K562 (cell line): ENCODE measurements at regions not wholly inside any gene's neighbourhood (a gene's known extent, or its start where the extent isn't known, plus 50 kb on each side); places are given as distances from the start of the nearest gene placed in this dataset.

Source experiments
- ATAC-seq: fragments of 200-7000 bp; cut with Tn5 transposase; 3 replicates; pipeline ENCODE4 v1.9.1; 2020; ENCODE audit warnings: moderate library complexity
- BruUV-seq: library from RNA; stranded (reverse); fragments of 400-500 nt; replicated peaks from 2 replicates; lab custom pipeline; 2021; lab: Mats Ljungman, UMichigan
- CTCF ChIA-PET: fragments of 300-600 bp; formaldehyde crosslinking; extraction: SDS; loops from one replicate; lab custom pipeline; 2021; ENCODE audit warnings: low intra/inter-chr PET ratio; lab: Yijun Ruan, JAX
- POLR2A ChIA-PET: fragments of 300-600, 350-650 bp; sonication (Branson Sonifier 250); formaldehyde crosslinking; extraction: SDS; loops from one replicate; lab custom pipeline; 2021; ENCODE audit warnings: antibody characterized with exemption, inconsistent platforms; lab: Yijun Ruan, JAX
- DNase-seq, 4 experiments: peaks; one replicate each; pipeline versions ENCODE4 v3.0.0 to v3.0.0-alpha.2; 2011 to 2018; ENCODE audit warnings: low spot score in 3 of 4, mixed read lengths in 3 of 4; ENCODE audit errors: extremely low read depth in 1 of 4
- FAIRE-seq: peaks from 2 replicates; lab custom pipeline; 2011; peaks lifted over from hg19 to GRCh38; lab: Jason Lieb, UNC
- H2AFZ ChIP-seq: 2 replicates; pipeline ENCODE4 v1.6.0; 2011; ENCODE audit warnings: low read depth, low read length, control low read depth, inconsistent platforms
- H3K27ac ChIP-seq: fragments of 200-600 bp; 3 replicates; pipeline ENCODE4 v1.8.0; 2011; ENCODE audit warnings: low read depth, mild to moderate bottlenecking, control low read depth, inconsistent platforms, low read length, moderate library complexity, mixed read lengths; ENCODE audit errors: extremely low read depth
- H3K27me3 ChIP-seq, 2 experiments: fragments of 300-600 bp in 1 of 2; 2 replicates in 1 of 2; 3 replicates in 1 of 2; pipeline versions ENCODE4 v1.6.0 to v1.8.0; 2011; ENCODE audit warnings: inconsistent platforms in 2 of 2, low read length in 2 of 2, mild to moderate bottlenecking in 1 of 2, mixed read lengths in 1 of 2, moderate library complexity in 1 of 2; ENCODE audit not compliant: control insufficient read depth in 2 of 2, insufficient read depth in 2 of 2
- H3K36me3 ChIP-seq: fragments of 300-600 bp; 3 replicates; pipeline ENCODE4 v1.8.0; 2011; ENCODE audit warnings: mild to moderate bottlenecking, low read length, inconsistent platforms; ENCODE audit not compliant: control insufficient read depth, insufficient read depth
- H3K4me1 ChIP-seq, 2 experiments: fragments of 200-600 bp in 1 of 2; replicated peaks in 1 of 2; 2 replicates in 1 of 2; 3 replicates in 1 of 2; pipeline versions ENCODE4 v1.5.1 to v1.8.0; 2011; ENCODE audit warnings: inconsistent platforms in 2 of 2, low read length in 2 of 2, mild to moderate bottlenecking in 1 of 2, mixed read lengths in 1 of 2, moderate library complexity in 1 of 2; ENCODE audit not compliant: control insufficient read depth in 2 of 2, insufficient read depth in 2 of 2
- H3K4me2 ChIP-seq: 2 replicates; pipeline ENCODE4 v1.6.1; 2011; ENCODE audit warnings: low read length, control low read depth, inconsistent platforms, mixed read lengths; ENCODE audit not compliant: insufficient read depth
- H3K4me3 ChIP-seq: fragments of 200-600 bp; sonication (generic), shearing (Covaris generic); 2 replicates; pipeline ENCODE4 v1.5.1; 2016; ENCODE audit warnings: control low read depth, inconsistent platforms
- H3K79me2 ChIP-seq: fragments of 200-600 bp; 3 replicates; pipeline ENCODE4 v1.8.0; 2011; ENCODE audit warnings: low read length, inconsistent platforms; ENCODE audit not compliant: control insufficient read depth, insufficient read depth
- H3K9ac ChIP-seq, 2 experiments: 2 replicates each; pipeline versions ENCODE4 v1.6.0 to v1.6.1; 2011; ENCODE audit warnings: low read depth in 2 of 2, low read length in 2 of 2, control low read depth in 1 of 2, inconsistent platforms in 1 of 2, mild to moderate bottlenecking in 1 of 2, mixed read lengths in 1 of 2; ENCODE audit not compliant: insufficient read depth in 1 of 2
- H3K9me1 ChIP-seq: one replicate; pipeline ENCODE4 v1.6.0; 2011; ENCODE audit warnings: inconsistent platforms, mild to moderate bottlenecking, low read length, moderate library complexity; ENCODE audit not compliant: control insufficient read depth, insufficient read depth
- H3K9me3 ChIP-seq: replicated peaks from 2 replicates; pipeline ENCODE4 v1.5.1; 2011; ENCODE audit warnings: low read depth, low read length, inconsistent platforms; ENCODE audit not compliant: control insufficient read depth, insufficient read depth
- H4K20me1 ChIP-seq: replicated peaks from 2 replicates; pipeline ENCODE4 v1.6.1; 2011; ENCODE audit warnings: low read length, inconsistent platforms, mixed read lengths; ENCODE audit not compliant: control insufficient read depth, insufficient read depth
- BDP1 ChIP-seq: IDR thresholded peaks from 3 replicates; pipeline ENCODE4 v1.6.1; 2011; ENCODE audit not compliant: insufficient read length, insufficient read depth
- HNRNPLL ChIP-seq: fragments of 200-400 bp; formaldehyde crosslinking; IDR thresholded peaks from 2 replicates; pipeline ENCODE4 v1.6.1; 2017; ENCODE audit warnings: low read length, low read depth, mild to moderate bottlenecking; ENCODE audit not compliant: poor library complexity, severe bottlenecking
- NCOA6 ChIP-seq: fragments of 450-650 bp; IDR thresholded peaks from 2 replicates; pipeline ENCODE4 v1.6.1; 2017; ENCODE audit warnings: mild to moderate bottlenecking
- PHTF2 ChIP-seq: fragments of 250-450 bp; sonication (Bioruptor Pico); IDR thresholded peaks from 2 replicates; pipeline ENCODE4 v1.5.0; 2021; ENCODE audit warnings: mild to moderate bottlenecking
- ZC3H11A ChIP-seq: IDR thresholded peaks from 2 replicates; pipeline ENCODE4 v1.6.1; 2012; ENCODE audit warnings: low read depth, low read length, improper control_type of control experiment
- WGBS: fragments of 100-300 bp; shearing (Covaris generic); methylation state at CpG from one replicate; pipeline ENCODE4 v1.1.6; 2016; ENCODE audit warnings: low coverage, mixed read lengths; ENCODE audit not compliant: insufficient coverage; ENCODE audit errors: missing lambda C conversion rate; 5-methylcytosine and 5-hydroxymethylcytosine counted together
- in situ Hi-C: fragments of 300-500 bp; cut with MboI; formaldehyde crosslinking; loops from 4 replicates; pipeline ENCODE4 v1.15.0; 2018; ENCODE audit warnings: inconsistent platforms, mixed read lengths
- intact Hi-C: fragments of 100-400 bp; cut with micrococcal nuclease; formaldehyde crosslinking; loops from 2 replicates; pipeline ENCODE4 v1.14.2; 2022
- TF ChIP-seq, protein P1 (sequence below): fragments of 450-650 bp; IDR thresholded peaks from 2 replicates; pipeline ENCODE4 v1.6.1; 2018; ENCODE audit warnings: mild to moderate bottlenecking, low read depth; ENCODE audit not compliant: partially characterized antibody
- TF ChIP-seq, protein P2 (sequence below): sonication (generic); formaldehyde crosslinking; IDR thresholded peaks from 2 replicates; pipeline ENCODE4 v1.8.1; 2023; ENCODE audit warnings: missing genetic modification reagents, mild to moderate bottlenecking, borderline replicate concordance

- POLR2A ChIA-PET: interaction anchor here (0.5 kb wide), 1 partner anchor 312 kb away, joined by 3 read pairs; no protein-coding TSS in a partner anchor
- intact Hi-C loops: no loop called here
- no peak for FAIRE-seq
These were observed 161.6 kb upstream of the RASGRP1 start for GRCh38 chr15:38726187-38726586.

DNA sequence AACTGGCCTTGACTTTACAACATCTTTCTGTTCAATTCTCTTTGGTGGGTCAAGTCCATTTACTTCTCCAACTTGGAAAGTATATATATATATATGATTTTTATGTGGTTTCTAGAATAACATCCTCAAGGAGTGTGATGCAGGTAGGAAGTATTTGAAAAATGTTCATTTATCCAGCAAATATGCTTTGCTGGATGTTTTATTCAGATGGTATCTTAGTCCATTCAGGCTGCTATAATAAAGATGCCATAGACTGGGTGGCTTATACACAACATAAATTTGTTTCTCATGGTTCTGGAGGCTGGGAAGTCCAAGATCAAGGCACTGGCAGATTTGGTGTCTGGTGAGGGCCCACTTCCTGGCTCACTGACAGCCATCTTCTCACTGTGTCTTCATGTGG lies 168.7 kb upstream of the RASGRP1 start:
- no peak overlapping the region for H3K9ac ChIP-seq
- no peak overlapping the region for H2AFZ ChIP-seq
- H3K9me1 ChIP-seq: no peaks in the 10 kb centered on the region
- no peaks in the 10 kb centered on the region for H3K4me1 ChIP-seq
- H3K4me3 ChIP-seq: no peak overlapping the region
- ATAC-seq: no peak
- CTCF ChIA-PET: no interaction called here
- no peak overlapping the region for H3K27ac ChIP-seq
- no peak for DNase-seq
- H4K20me1 ChIP-seq: no peaks in the 10 kb centered on the region
- H3K9me3 ChIP-seq: no peaks in the 10 kb centered on the region
- no peaks in the 10 kb centered on the region; a peak in 2 of 5 replicates for H3K27me3 ChIP-seq
- H3K79me2 ChIP-seq: no peaks in the 10 kb centered on the region
- no peaks in the 10 kb centered on the region for H3K36me3 ChIP-seq
- no peak overlapping the region for H3K4me2 ChIP-seq
- no peak for FAIRE-seq
- BruUV-seq: no TSS peak
- in situ Hi-C loops: no loop called here
- intact Hi-C loops: no loop called here
- POLR2A ChIA-PET: interaction anchor here (1.2 kb wide), 1 partner anchor 10 kb away, joined by 3 read pairs; no protein-coding TSS in a partner anchor
- TF ChIP-seq, protein P1, sequence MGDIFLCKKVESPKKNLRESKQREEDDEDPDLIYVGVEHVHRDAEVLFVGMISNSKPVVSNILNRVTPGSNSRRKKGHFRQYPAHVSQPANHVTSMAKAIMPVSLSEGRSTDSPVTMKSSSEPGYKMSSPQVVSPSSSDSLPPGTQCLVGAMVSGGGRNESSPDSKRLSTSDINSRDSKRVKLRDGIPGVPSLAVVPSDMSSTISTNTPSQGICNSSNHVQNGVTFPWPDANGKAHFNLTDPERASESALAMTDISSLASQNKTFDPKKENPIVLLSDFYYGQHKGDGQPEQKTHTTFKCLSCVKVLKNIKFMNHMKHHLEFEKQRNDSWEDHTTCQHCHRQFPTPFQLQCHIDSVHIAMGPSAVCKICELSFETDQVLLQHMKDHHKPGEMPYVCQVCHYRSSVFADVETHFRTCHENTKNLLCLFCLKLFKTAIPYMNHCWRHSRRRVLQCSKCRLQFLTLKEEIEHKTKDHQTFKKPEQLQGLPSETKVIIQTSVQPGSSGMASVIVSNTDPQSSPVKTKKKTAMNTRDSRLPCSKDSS: no peak
- TF ChIP-seq PHTF2 (CRISPR knock-in tag): no peak
- TF ChIP-seq, protein P2, sequence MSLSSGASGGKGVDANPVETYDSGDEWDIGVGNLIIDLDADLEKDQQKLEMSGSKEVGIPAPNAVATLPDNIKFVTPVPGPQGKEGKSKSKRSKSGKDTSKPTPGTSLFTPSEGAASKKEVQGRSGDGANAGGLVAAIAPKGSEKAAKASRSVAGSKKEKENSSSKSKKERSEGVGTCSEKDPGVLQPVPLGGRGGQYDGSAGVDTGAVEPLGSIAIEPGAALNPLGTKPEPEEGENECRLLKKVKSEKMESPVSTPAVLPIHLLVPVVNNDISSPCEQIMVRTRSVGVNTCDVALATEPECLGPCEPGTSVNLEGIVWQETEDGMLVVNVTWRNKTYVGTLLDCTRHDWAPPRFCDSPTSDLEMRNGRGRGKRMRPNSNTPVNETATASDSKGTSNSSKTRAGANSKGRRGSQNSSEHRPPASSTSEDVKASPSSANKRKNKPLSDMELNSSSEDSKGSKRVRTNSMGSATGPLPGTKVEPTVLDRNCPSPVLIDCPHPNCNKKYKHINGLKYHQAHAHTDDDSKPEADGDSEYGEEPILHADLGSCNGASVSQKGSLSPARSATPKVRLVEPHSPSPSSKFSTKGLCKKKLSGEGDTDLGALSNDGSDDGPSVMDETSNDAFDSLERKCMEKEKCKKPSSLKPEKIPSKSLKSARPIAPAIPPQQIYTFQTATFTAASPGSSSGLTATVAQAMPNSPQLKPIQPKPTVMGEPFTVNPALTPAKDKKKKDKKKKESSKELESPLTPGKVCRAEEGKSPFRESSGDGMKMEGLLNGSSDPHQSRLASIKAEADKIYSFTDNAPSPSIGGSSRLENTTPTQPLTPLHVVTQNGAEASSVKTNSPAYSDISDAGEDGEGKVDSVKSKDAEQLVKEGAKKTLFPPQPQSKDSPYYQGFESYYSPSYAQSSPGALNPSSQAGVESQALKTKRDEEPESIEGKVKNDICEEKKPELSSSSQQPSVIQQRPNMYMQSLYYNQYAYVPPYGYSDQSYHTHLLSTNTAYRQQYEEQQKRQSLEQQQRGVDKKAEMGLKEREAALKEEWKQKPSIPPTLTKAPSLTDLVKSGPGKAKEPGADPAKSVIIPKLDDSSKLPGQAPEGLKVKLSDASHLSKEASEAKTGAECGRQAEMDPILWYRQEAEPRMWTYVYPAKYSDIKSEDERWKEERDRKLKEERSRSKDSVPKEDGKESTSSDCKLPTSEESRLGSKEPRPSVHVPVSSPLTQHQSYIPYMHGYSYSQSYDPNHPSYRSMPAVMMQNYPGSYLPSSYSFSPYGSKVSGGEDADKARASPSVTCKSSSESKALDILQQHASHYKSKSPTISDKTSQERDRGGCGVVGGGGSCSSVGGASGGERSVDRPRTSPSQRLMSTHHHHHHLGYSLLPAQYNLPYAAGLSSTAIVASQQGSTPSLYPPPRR (CRISPR knock-in tag): no peak
- no peak for TF ChIP-seq ZC3H11A
- no peak for TF ChIP-seq HNRNPLL
- no peak for TF ChIP-seq NCOA6

More at GRCh38 chr15:38726187-38726586, 161.6 kb upstream of the RASGRP1 start:
- CTCF ChIA-PET: no interaction called here
- Histone ChIP-seq H2AFZ (no peak overlapping the region), H3K4me3 (no peak overlapping the region), H3K9ac (no peak overlapping the region), H4K20me1 (no peaks in the 10 kb centered on the region), H3K9me1 (no peaks in the 10 kb centered on the region), H3K4me1 (no peaks in the 10 kb centered on the region), H3K9me3 (no peaks in the 10 kb centered on the region), H3K27ac (no peak overlapping the region), H3K36me3 (no peaks in the 10 kb centered on the region), H3K4me2 (no peak overlapping the region), H3K27me3 (peaks cover 0 to 4% of the 10 kb centered on the region in 2 experiments; a peak in 2 of 5 replicates), H3K79me2 (no peaks in the 10 kb centered on the region)
- ATAC-seq (no peak), DNase-seq (no peak)
- TF ChIP-seq BDP1: no peak
- 0% methylated on average over 1 of the region's 1 CpG for WGBS
- in situ Hi-C loops: no loop called here
- BruUV-seq: no TSS peak
